GM10266 (cell line): ENCODE measurements at regions not wholly inside any gene's neighbourhood (a gene's known extent, or its start where the extent isn't known, plus 50 kb on each side); places are given as distances from the start of the nearest gene placed in this dataset.

Experiments used
- DNase-seq: peaks from one replicate; pipeline ENCODE4 v3.0.0; 2012; ENCODE audit errors: extremely low spot score
- TF ChIP-seq, protein P1 (sequence below): IDR thresholded peaks from 2 replicates; pipeline ENCODE4 v1.5.1; 2012; ENCODE audit warnings: mild to moderate bottlenecking, low read depth; ENCODE audit not compliant: control insufficient read depth, insufficient read depth; ENCODE audit errors: missing control alignments

DNA sequence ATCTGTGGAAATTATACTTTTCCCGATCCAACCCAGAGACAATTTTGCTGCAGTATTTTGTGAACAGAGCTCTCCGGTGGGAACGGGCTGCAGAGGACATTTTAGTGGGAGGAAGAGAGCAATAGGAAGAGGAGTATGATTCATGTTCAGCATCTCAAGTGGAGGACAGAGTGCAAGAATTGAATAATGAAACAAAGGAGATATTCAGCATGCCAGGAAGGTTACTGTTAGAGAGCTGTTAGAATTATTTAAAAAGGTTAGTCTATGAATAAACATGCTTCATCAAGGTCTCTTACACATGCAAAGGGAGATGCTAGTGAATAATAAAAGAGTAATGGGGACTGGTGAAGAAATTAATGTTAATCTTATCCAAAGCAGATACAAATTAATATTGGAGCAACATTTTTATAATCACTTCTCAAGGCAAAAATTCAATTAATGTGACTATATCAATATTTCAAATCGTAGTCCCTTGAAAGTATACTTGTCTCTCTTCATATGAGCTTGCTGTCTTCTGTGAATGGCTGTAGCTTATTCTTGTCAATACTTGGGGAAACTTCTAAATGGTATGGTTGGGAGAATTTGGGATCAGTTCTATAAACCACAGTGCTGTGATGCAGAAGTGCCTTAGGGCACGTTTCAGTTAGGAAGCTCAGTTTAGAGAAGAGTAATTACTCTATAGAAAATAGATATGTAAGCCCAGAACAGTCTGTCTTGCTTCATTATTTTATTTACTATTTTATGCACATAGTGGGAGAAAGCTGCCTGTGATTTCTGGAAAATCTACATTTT lies 1165.8 kb downstream of the OLFM4 start:
- TF ChIP-seq, protein P1, sequence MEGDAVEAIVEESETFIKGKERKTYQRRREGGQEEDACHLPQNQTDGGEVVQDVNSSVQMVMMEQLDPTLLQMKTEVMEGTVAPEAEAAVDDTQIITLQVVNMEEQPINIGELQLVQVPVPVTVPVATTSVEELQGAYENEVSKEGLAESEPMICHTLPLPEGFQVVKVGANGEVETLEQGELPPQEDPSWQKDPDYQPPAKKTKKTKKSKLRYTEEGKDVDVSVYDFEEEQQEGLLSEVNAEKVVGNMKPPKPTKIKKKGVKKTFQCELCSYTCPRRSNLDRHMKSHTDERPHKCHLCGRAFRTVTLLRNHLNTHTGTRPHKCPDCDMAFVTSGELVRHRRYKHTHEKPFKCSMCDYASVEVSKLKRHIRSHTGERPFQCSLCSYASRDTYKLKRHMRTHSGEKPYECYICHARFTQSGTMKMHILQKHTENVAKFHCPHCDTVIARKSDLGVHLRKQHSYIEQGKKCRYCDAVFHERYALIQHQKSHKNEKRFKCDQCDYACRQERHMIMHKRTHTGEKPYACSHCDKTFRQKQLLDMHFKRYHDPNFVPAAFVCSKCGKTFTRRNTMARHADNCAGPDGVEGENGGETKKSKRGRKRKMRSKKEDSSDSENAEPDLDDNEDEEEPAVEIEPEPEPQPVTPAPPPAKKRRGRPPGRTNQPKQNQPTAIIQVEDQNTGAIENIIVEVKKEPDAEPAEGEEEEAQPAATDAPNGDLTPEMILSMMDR, result no peak
- DNase-seq, result no peak

DNA sequence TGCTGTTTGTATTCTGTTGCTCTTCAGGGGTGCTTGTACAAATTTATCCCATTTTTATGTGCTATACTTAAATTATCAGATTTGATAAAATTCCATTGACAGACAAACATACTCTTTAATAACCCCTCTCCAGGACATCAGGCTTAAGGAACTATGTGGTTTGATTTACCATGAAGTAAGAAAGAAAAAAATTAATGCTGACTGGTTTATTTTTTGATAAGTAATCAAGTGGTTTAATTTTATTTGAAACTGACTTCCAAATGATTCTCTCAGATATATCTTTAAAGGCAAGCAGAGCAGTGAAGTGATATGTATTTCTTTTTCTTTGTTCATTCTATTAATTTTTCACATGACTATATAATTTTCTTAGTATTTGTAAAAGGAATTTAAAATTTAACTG lies 1168.1 kb downstream of the OLFM4 start:
- DNase-seq, result no peak
- TF ChIP-seq, protein P1, result no peak

- TF ChIP-seq, protein P1, result no peak
- no peak for DNase-seq
Measured at GRCh38 chr13:54198911-54199310, 1170.3 kb downstream of the OLFM4 start.

DNA sequence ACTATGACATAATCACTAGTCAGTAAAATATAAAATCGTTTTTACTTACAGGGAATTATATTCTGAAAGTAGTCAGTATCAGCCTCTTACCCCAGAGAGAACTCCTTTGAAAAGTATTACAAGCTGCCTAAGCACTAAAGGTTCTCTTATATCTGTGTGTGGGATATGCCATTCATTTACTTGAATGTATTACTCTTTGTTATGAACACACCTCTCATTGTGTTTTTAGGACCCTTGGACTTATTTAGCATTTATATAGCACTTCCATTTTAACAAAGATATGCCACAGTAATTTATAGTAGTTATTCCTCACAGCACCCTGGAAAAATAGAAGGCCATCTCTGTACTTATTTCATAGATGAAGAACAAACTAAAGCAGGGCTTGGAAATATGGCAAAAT lies 1178.0 kb downstream of the OLFM4 start:
- TF ChIP-seq, protein P1, result no peak
- DNase-seq, result no peak

DNA sequence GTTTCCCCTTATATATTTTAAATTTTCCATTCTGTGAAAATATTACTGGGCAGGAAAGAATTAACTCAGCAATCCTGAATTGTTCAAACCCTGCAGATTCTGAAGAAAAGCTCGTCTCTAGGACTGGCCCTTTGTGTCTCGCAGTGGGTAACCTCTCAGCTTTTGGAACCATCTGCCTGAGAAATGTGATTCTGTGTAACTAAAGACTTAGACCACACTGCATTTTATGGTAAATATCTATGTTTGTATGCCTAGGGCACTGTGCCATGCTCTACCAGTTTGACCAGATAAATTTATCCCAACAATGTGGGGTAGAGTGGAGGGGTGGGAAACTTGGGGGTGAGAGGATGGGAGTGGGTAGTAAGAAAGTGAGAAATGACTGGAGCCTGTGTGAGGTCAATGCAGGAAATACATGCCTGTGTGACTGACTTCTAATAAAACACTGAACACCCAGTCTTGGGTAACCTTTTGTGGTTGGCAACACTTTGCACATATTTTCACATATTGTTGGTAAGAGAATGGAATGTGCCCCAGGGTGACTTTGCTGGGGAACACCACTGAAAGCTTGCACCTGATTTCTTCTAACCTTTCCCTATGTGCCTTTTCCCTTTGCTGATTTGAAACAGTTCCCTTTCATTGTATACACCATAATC lies 1181.9 kb downstream of the OLFM4 start:
- TF ChIP-seq, protein P1, result no peak

GRCh38 chr13:54216221-54216620 lies 1187.6 kb downstream of the OLFM4 start:
- DNase-seq, result no peak
- TF ChIP-seq, protein P1, result no peak

More for the DNA sequence above, 1181.9 kb downstream of the OLFM4 start:
- no peak for DNase-seq

DNA sequence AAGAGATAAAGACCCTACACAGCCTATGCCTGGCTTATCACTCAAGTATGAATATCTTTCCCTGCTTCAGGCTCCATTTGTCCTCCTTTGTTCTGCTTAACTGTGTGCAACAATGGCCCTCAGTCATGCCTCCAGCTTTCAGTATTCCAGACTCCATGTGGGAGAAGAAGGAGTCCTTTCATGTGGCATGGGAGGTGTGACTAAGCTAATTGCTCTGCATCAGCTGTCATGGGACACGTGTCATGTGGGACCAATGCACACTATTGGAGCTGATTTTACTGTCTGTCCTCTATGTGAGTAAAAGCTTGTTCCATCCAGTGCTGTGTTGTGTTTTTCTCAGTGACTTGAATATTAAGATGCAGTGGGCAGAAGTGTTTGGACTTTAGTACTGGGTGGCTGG lies 1198.3 kb downstream of the OLFM4 start:
- TF ChIP-seq, protein P1, result no peak
- no peak for DNase-seq
